ENCODE measurements at regions not wholly inside any gene's neighbourhood (a gene's known extent, or its start where the extent isn't known, plus 50 kb on each side); places are given as distances from the start of the nearest gene placed in this dataset.

- TF ChIP-seq CTCF (IDR thresholded peaks at IDR 0.05) (peak; percentile 69), EZH2 (IDR thresholded peaks at IDR 0.05) (no peak), EZH2phosphoT487 (IDR thresholded peaks at IDR 0.05) (no peak)
Observed at GRCh38 chr12:24728366-24728765, 220.5 kb downstream of the BCAT1 start.

Measured in neural progenitor cell (in vitro differentiated cells).